Activated CD4-positive, alpha-beta T cell treated with anti-CD3 and anti-CD28 coated beads, Interleukin-2, amount 50 U/mL, for 24 hours (primary cell): ENCODE measurements at regions not wholly inside any gene's neighbourhood (a gene's known extent, or its start where the extent isn't known, plus 50 kb on each side); places are given as distances from the start of the nearest gene placed in this dataset.
"Not testable (repeated sequence)": the region's sequence is repeated elsewhere in the genome, so short reads cannot be mapped to it uniquely, and the experiment has no call there.

Experiments used
- DNase-seq, 2 donors: peaks; one replicate each; pipeline ENCODE4 v3.0.0-alpha.2; 2020; ENCODE audit warnings: low read depth in 1 of 2, low spot score in 1 of 2

- not testable (repeated sequence) for DNase-seq
These were observed 91.7 kb upstream of the OLIG2 start for GRCh38 chr21:32934068-32934467.

DNA sequence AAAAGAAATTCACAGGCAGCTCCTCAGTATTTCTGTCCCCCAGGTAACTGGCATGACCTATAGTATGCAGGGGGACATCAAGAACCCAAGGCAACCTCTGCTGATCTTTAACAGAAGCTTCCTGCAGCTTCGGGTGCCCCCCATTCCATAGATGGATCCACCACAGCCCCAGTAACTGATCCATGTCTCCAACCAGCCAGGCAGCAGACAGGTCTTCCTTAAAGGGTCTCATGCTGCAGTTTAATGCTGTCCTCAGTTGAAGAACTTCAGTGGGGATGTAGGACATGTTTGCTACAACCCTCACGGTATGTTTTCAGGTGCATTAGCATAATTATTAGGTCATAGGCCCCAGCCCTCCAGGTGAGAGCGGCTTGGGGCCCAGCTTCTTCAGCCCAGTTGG is 90.9 kb upstream of the OLIG2 start:
- no peak for DNase-seq

DNA sequence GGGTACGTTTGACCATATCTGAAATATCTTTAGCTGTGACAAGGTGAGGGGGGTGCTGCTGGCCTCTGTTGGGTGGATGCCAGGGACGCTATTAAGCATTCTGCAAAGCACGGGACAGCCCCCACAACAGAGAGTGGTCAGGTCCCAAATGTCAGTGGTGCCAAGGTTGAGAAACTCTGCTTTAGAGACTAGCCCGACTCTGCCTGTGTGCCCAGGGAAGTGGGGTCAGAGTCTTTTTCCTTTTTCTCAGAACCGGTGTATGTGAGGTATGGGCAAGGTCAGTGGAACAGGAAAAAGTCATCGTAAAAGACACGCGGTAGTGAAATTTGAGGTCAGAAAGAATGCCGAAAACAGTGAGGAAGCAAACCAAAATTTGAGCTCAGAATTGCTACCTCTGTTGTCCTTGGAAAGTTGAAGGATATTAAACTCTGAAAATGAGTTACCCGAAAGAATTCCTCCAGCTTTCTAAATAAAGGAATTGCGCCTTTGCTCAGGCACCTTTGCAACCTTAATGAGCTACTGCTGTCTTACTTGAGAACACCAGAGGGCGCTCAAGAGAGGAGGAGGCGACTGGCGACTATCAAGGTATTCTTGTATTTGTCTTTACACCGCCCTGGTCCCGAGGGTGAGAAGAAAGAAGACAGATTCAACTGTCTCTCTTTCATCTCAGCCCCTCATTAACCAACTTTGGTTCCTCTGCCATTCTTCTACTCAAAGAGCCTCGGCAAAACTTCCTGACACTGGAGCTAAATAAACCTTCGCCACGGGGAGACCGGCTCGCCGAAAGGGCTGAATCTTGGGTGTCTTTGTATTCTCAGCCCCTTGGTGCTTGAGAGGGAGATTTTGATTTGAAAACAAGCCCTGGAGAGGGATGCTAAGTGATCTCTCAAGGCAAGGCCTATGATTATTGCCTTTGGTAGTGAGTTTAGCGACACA is 85.4 kb upstream of the OLIG2 start:
- DNase-seq, result peak in 1 of 2 donors; percentile 39

- no peak for DNase-seq
These were observed 84.5 kb upstream of the OLIG2 start for GRCh38 chr21:32941263-32941662.

- no peak for DNase-seq
These were observed 79.1 kb upstream of the OLIG2 start for GRCh38 chr21:32946654-32947053.

DNA sequence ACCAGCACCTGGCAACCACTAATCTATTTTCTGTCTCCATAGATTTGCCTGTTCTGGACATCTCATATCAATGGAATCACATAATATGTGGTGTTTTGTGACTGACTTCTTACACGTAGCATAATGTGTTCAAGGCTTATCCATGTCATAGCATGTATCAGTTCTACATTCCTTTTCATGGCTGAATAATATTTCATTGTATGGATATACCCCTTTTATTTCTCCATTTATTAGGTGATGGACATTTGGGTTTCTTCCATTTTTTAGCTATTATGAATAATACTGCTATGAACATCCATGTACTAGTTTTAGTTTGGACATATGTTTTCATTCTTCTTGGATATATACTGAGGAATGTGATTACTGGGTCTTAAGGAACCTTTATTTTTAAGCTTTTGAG is 78.0 kb upstream of the OLIG2 start:
- DNase-seq, result no peak

GRCh38 chr21:32949701-32950100 is 76.0 kb upstream of the OLIG2 start:
- no peak for DNase-seq

DNA sequence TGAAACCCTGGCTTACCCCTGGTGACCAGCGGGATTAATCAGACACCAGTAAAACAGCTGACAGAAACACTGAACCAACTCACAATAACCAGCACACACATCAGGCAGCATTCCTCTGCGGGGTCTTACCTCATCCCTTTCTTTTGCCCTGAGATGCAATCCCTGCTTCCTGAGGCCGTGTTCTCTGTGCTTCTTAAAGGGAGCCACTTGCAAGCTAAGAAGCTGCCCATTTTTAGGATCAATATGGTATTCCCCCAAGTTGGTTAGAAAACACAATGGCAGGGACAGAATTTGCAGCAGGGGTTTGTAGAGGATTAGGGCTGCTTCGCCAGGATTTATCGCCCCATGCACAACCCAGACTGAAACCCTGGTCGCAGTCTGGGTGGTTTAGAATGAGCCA is 74.7 kb upstream of the OLIG2 start:
- DNase-seq, result no peak

DNA sequence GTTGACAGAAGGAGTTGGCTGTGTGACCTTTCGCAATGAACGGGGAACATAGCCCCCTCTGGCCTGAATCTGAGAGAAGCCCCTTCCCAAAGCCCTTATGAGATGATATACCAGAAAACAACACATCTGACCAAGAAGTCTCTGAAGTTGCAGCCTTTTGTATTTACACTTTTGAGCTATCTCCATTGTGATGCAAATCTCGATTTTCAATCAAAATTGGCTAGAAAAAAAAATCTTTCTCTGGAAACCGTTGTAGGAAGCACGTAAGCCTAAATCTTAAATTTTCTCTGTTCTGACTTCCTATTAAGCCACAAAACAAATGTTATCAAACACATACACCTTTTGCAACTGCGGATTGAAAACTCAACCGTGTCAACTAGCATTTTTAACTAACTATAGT is 71.4 kb upstream of the OLIG2 start:
- no peak for DNase-seq

DNA sequence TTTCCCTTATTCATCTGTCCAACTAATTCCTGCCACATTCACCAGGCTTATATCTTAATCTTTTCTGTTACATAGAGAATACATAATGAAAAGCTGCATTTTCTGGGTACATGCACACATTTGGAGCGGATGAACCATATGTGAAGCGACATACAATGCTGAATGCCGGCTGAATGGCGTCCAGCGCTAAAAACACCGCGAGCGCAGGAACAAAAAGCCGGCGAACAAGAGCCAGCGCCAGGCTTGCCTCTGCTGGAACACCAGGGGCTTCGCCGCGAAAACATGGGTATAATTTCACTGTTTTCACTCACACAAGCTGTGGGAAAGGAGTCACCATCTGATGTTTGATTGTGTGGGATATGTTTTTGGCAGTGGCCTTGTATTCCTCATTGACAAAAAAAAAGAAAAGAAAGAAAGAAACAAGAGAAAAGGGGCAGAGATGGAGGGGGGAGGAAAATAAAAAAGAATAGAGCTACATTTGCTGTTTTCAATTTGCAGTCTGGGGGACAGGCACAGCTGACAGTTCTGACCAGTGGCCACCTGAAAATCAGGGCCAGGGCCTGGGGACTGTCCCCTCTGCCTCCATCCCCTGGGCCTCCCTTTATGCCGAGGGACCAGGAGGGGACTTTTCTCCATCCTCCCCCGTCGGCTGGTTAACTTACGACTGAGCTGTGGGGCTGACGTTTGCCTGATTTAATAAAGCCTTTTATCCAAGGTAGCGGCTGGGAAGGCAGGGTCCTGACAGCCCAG is 70.2 kb upstream of the OLIG2 start:
- DNase-seq, result no peak

GRCh38 chr21:32956061-32956656 is 69.6 kb upstream of the OLIG2 start:
- no peak for DNase-seq

GRCh38 chr21:32957545-32957944 is 68.2 kb upstream of the OLIG2 start:
- no peak for DNase-seq

- no peak for DNase-seq
These were observed 67.3 kb upstream of the OLIG2 start for GRCh38 chr21:32958288-32959002.

GRCh38 chr21:32962268-32962667 is 63.5 kb upstream of the OLIG2 start:
- no peak for DNase-seq

GRCh38 chr21:32965129-32965680 is 60.5 kb upstream of the OLIG2 start:
- no peak for DNase-seq

DNA sequence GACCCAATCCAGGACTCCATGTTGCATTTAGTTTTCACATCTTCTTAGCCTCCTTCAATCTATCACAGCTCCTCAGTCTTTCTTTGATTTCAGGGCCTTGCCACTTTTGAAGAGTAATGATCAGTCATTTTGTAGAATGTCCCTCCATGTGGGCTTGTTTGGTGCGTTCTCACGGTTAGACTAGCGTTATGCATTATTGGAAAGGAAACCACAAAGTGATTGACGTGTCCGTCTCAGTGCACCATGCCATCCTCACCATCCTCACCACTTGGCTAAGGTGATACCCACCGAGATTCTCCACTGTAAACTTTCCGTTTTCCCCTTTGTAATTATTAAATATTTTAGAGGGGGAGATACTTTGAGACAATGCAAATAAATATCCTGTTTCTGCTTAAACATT is 59.6 kb upstream of the OLIG2 start:
- no peak for DNase-seq

GRCh38 chr21:32968103-32968502 is 57.6 kb upstream of the OLIG2 start:
- not testable (repeated sequence) for DNase-seq

- DNase-seq, result no peak
These were observed 51.1 kb upstream of the OLIG2 start for GRCh38 chr21:32974653-32975052.

DNA sequence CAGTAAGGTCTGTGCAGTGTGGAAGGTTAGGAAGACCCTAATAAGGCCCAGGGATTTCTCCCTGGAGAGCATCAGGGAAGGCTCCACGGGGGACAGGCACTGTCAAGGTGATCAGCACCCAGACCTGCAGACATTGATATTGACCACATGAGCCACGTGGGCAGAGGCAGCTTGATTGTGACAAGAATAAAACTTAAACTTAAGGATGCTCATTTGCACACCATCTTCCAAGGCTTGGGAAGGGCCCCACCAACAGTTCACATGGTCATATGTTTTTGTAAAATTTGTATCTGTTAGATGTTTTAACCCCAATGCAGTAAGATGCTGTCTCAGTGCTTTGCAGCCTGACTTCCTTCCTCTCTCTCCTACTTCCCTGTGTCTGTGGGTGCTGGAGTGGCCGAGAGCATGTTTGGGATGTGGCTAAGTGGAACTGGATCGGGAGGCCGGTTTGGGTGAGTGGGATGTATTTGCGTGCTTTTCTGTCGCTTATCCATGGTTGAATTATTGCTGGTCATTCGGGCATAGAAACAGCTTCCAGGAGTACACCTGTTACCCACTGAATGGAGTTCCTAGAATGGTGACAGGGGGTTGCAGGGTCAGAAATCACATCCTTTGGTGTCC is 49.8 kb upstream of the OLIG2 start:
- DNase-seq, result no peak
